Right ventricle myocardium inferior (tissue), 1 donor: ENCODE measurements at regions not wholly inside any gene's neighbourhood (a gene's known extent, or its start where the extent isn't known, plus 50 kb on each side); places are given as distances from the start of the nearest gene placed in this dataset.

Experiments used
- ATAC-seq: fragments of 200-7000 bp; cut with Tn5 transposase; one replicate; pipeline ENCODE4 v1.9.1; 2020; ENCODE audit warnings: mild to moderate bottlenecking, moderate library complexity
- DNase-seq: peaks from one replicate; pipeline ENCODE4 v3.0.0; 2021; ENCODE audit errors: missing footprints
- intact Hi-C: fragments of 100-400 bp; cut with DNase I; formaldehyde crosslinking; loops from one replicate; pipeline ENCODE4 v1.11.0; 2022
- donor health status: DM: no; HTN: yes; CAD: no; lungs with severe emphysema.

GRCh38 chr4:182000077-182000476 lies 243.1 kb upstream of the TENM3 start:
- no peak for ATAC-seq
- intact Hi-C loops, result no loop called here

GRCh38 chr4:182010876-182011275 lies 232.3 kb upstream of the TENM3 start:
- intact Hi-C loops, result no loop called here
- ATAC-seq (no peak), DNase-seq (no peak)

More at GRCh38 chr4:182000077-182000476, 243.1 kb upstream of the TENM3 start:
- no peak for DNase-seq

- DNase-seq (no peak), ATAC-seq (no peak)
- intact Hi-C loops, result no loop called here
These were observed 229.0 kb upstream of the TENM3 start for GRCh38 chr4:182014164-182014563.

GRCh38 chr4:182015014-182015413 lies 228.2 kb upstream of the TENM3 start:
- intact Hi-C loops, result no loop called here
- no peak for ATAC-seq
- DNase-seq, result no peak

GRCh38 chr4:182015893-182016292 lies 227.3 kb upstream of the TENM3 start:
- ATAC-seq (no peak), DNase-seq (no peak)
- intact Hi-C loops, result no loop called here

- ATAC-seq (no peak), DNase-seq (no peak)
- intact Hi-C loops, result no loop called here
These were observed 226.2 kb upstream of the TENM3 start for GRCh38 chr4:182017038-182017437.

GRCh38 chr4:182018691-182019090 lies 224.5 kb upstream of the TENM3 start:
- DNase-seq (no peak), ATAC-seq (no peak)
- intact Hi-C loops, result no loop called here

GRCh38 chr4:182019148-182019652 lies 224.0 kb upstream of the TENM3 start:
- ATAC-seq, result no peak
- DNase-seq, result no peak
- intact Hi-C loops, result no loop called here

- no peak for DNase-seq
- no peak for ATAC-seq
- intact Hi-C loops, result no loop called here
These were observed 220.3 kb upstream of the TENM3 start for GRCh38 chr4:182022909-182023308.

GRCh38 chr4:182023469-182023868 lies 219.7 kb upstream of the TENM3 start:
- DNase-seq (no peak), ATAC-seq (no peak)
- intact Hi-C loops, result no loop called here

GRCh38 chr4:182042945-182043344 lies 200.3 kb upstream of the TENM3 start:
- intact Hi-C loops, result no loop called here
- no peak for ATAC-seq
- DNase-seq, result no peak

- no peak for ATAC-seq
- DNase-seq, result no peak
- intact Hi-C loops, result no loop called here
These were observed 194.3 kb upstream of the TENM3 start for GRCh38 chr4:182048871-182049270.

GRCh38 chr4:182056866-182057265 lies 186.3 kb upstream of the TENM3 start:
- intact Hi-C loops, result no loop called here
- DNase-seq (no peak), ATAC-seq (no peak)

GRCh38 chr4:182062458-182062857 lies 180.7 kb upstream of the TENM3 start:
- no peak for DNase-seq
- intact Hi-C loops, result no loop called here
- no peak for ATAC-seq

- ATAC-seq (no peak), DNase-seq (no peak)
- intact Hi-C loops, result no loop called here
These were observed 180.3 kb upstream of the TENM3 start for GRCh38 chr4:182062936-182063335.

- DNase-seq (no peak), ATAC-seq (no peak)
These were observed 179.6 kb upstream of the TENM3 start for GRCh38 chr4:182063651-182064050.

GRCh38 chr4:182065255-182065654 lies 177.9 kb upstream of the TENM3 start:
- ATAC-seq, result no peak
- intact Hi-C loops, result no loop called here
- DNase-seq, result no peak

More at GRCh38 chr4:182063651-182064050, 179.6 kb upstream of the TENM3 start:
- intact Hi-C loops, result no loop called here

GRCh38 chr4:182066037-182066436 lies 177.2 kb upstream of the TENM3 start:
- intact Hi-C loops, result no loop called here
- ATAC-seq (no peak), DNase-seq (no peak)

GRCh38 chr4:182067828-182068227 lies 175.4 kb upstream of the TENM3 start:
- ATAC-seq, result no peak
- DNase-seq, result no peak
- intact Hi-C loops, result no loop called here

- ATAC-seq (no peak), DNase-seq (no peak)
- intact Hi-C loops, result no loop called here
These were observed 174.3 kb upstream of the TENM3 start for GRCh38 chr4:182068920-182069319.

- DNase-seq (no peak), ATAC-seq (no peak)
- intact Hi-C loops, result no loop called here
These were observed 169.9 kb upstream of the TENM3 start for GRCh38 chr4:182073278-182073677.

- DNase-seq (no peak), ATAC-seq (no peak)
- intact Hi-C loops, result no loop called here
These were observed 169.1 kb upstream of the TENM3 start for GRCh38 chr4:182074139-182074538.
